ENCODE measurements at regions not wholly inside any gene's neighbourhood (a gene's known extent, or its start where the extent isn't known, plus 50 kb on each side); places are given as distances from the start of the nearest gene placed in this dataset.

GRCh38 chr2:143954844-143955243 lies 565.1 kb downstream of the ZEB2 start:
- DNase-seq (ENCODE audit: low read depth, low spot score): no peak

GRCh38 chr2:143954186-143954585 lies 565.7 kb downstream of the ZEB2 start:
- DNase-seq (ENCODE audit: low read depth, low spot score): peak; percentile 24

- DNase-seq (ENCODE audit: low read depth, low spot score): no peak
Observed at GRCh38 chr2:143953451-143954030, 566.4 kb downstream of the ZEB2 start.

- DNase-seq (ENCODE audit: low read depth, low spot score): no peak
Observed at GRCh38 chr2:143952536-143952935, 567.4 kb downstream of the ZEB2 start.

GRCh38 chr2:143950704-143951103 lies 569.2 kb downstream of the ZEB2 start:
- no peak for DNase-seq (ENCODE audit: low read depth, low spot score)

- DNase-seq (ENCODE audit: low read depth, low spot score): no peak
Observed at GRCh38 chr2:143949121-143949848, 570.6 kb downstream of the ZEB2 start.

- no peak for DNase-seq (ENCODE audit: low read depth, low spot score)
Observed at GRCh38 chr2:143948710-143949109, 571.2 kb downstream of the ZEB2 start.

- no peak for DNase-seq (ENCODE audit: low read depth, low spot score)
Observed at GRCh38 chr2:143946436-143947391, 573.2 kb downstream of the ZEB2 start.

GRCh38 chr2:143942486-143942885 lies 577.4 kb downstream of the ZEB2 start:
- DNase-seq (ENCODE audit: low read depth, low spot score): no peak

GRCh38 chr2:143940720-143941119 lies 579.2 kb downstream of the ZEB2 start:
- no peak for DNase-seq (ENCODE audit: low read depth, low spot score)

- peak; percentile 77 for DNase-seq (ENCODE audit: low read depth, low spot score)
Observed at GRCh38 chr2:143939626-143940330, 580.1 kb downstream of the ZEB2 start.

- DNase-seq (ENCODE audit: low read depth, low spot score): no peak
Observed at GRCh38 chr2:143937723-143938350, 582.1 kb downstream of the ZEB2 start.

GRCh38 chr2:143936848-143937722 lies 582.8 kb downstream of the ZEB2 start:
- peak; percentile 79 for DNase-seq (ENCODE audit: low read depth, low spot score)

GRCh38 chr2:143936538-143936847 lies 583.4 kb downstream of the ZEB2 start:
- no peak for DNase-seq (ENCODE audit: low read depth, low spot score)

- DNase-seq (ENCODE audit: low read depth, low spot score): no peak
Observed at GRCh38 chr2:143935482-143935752, 584.5 kb downstream of the ZEB2 start.

- no peak for DNase-seq (ENCODE audit: low read depth, low spot score)
Observed at GRCh38 chr2:143934626-143935481, 585.1 kb downstream of the ZEB2 start.

GRCh38 chr2:143933946-143934569 lies 585.9 kb downstream of the ZEB2 start:
- DNase-seq (ENCODE audit: low read depth, low spot score): no peak

- DNase-seq (ENCODE audit: low read depth, low spot score): no peak
Observed at GRCh38 chr2:143930891-143931290, 589.0 kb downstream of the ZEB2 start.

GRCh38 chr2:143928613-143929012 lies 591.3 kb downstream of the ZEB2 start:
- no peak for DNase-seq (ENCODE audit: low read depth, low spot score)
